HL-60 (cell line): ENCODE measurements at regions not wholly inside any gene's neighbourhood (a gene's known extent, or its start where the extent isn't known, plus 50 kb on each side); places are given as distances from the start of the nearest gene placed in this dataset.

Experiments used
- GABPA ChIP-seq: IDR thresholded peaks from 2 replicates; pipeline ENCODE4 v1.6.1; 2012; ENCODE audit warnings: low read depth
- POLR2AphosphoS5 ChIP-seq: IDR thresholded peaks from 2 replicates; pipeline ENCODE4 v1.6.1; 2012; ENCODE audit warnings: low read depth
- SPI1 ChIP-seq: IDR thresholded peaks from 2 replicates; pipeline ENCODE4 v1.6.1; 2012; ENCODE audit warnings: low read depth, mild to moderate bottlenecking, borderline replicate concordance
- TF ChIP-seq, protein P1 (sequence below): IDR thresholded peaks from one replicate; pipeline ENCODE4 v1.5.1; 2011; ENCODE audit warnings: low read length, control low read depth, inconsistent platforms; ENCODE audit not compliant: insufficient read depth
- TF ChIP-seq, protein P2 (sequence below): IDR thresholded peaks from 2 replicates; pipeline ENCODE4 v1.6.1; 2012; ENCODE audit warnings: low read depth; ENCODE audit not compliant: insufficient replicate concordance

DNA sequence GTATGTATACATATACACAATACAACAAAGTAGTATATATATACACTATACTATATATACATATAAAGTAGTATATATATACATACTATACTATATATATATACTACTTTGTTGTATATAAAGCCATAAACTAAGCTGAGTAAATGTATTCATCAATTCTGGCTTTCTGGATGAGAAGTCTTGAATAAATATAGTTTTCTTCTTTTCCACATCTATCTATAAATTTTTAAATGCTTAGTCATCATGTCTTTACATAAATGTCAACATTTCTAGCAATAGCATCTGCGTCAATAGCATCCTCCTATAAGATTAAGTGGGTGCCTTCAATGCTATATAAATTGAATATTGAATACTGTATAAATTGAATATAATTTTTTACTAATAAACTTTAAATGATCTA is 63.1 kb upstream of the COX7C start:
- TF ChIP-seq POLR2AphosphoS5 (no peak), GABPA (no peak), SPI1 (no peak)
- TF ChIP-seq, protein P1, sequence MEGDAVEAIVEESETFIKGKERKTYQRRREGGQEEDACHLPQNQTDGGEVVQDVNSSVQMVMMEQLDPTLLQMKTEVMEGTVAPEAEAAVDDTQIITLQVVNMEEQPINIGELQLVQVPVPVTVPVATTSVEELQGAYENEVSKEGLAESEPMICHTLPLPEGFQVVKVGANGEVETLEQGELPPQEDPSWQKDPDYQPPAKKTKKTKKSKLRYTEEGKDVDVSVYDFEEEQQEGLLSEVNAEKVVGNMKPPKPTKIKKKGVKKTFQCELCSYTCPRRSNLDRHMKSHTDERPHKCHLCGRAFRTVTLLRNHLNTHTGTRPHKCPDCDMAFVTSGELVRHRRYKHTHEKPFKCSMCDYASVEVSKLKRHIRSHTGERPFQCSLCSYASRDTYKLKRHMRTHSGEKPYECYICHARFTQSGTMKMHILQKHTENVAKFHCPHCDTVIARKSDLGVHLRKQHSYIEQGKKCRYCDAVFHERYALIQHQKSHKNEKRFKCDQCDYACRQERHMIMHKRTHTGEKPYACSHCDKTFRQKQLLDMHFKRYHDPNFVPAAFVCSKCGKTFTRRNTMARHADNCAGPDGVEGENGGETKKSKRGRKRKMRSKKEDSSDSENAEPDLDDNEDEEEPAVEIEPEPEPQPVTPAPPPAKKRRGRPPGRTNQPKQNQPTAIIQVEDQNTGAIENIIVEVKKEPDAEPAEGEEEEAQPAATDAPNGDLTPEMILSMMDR: no peak
- TF ChIP-seq, protein P2, sequence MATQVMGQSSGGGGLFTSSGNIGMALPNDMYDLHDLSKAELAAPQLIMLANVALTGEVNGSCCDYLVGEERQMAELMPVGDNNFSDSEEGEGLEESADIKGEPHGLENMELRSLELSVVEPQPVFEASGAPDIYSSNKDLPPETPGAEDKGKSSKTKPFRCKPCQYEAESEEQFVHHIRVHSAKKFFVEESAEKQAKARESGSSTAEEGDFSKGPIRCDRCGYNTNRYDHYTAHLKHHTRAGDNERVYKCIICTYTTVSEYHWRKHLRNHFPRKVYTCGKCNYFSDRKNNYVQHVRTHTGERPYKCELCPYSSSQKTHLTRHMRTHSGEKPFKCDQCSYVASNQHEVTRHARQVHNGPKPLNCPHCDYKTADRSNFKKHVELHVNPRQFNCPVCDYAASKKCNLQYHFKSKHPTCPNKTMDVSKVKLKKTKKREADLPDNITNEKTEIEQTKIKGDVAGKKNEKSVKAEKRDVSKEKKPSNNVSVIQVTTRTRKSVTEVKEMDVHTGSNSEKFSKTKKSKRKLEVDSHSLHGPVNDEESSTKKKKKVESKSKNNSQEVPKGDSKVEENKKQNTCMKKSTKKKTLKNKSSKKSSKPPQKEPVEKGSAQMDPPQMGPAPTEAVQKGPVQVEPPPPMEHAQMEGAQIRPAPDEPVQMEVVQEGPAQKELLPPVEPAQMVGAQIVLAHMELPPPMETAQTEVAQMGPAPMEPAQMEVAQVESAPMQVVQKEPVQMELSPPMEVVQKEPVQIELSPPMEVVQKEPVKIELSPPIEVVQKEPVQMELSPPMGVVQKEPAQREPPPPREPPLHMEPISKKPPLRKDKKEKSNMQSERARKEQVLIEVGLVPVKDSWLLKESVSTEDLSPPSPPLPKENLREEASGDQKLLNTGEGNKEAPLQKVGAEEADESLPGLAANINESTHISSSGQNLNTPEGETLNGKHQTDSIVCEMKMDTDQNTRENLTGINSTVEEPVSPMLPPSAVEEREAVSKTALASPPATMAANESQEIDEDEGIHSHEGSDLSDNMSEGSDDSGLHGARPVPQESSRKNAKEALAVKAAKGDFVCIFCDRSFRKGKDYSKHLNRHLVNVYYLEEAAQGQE: no peak
